ENCODE measurements at regions not wholly inside any gene's neighbourhood (a gene's known extent, or its start where the extent isn't known, plus 50 kb on each side); places are given as distances from the start of the nearest gene placed in this dataset.

DNA sequence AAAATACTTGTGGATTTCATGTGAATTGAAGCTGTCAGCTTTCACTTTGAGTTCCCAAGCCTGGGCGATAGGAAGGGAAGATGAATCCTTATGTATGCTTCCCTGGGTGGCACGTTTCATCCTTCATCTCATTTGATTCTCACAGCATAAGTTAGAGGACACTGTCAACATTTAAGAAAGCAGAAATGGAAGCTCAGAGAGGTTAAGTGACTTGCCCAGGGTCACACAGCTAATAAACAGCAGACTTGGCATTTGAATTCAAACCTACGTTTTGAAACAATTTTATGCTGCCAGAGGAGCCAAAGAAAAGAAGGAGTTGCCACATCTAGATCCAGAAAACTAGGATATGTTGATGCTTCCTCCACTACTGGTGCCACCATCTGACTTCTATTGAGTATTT is 108.3 kb upstream of the GPR139 start:
- H3K9me3 ChIP-seq = no peaks in the 10 kb centered on the region
- TF ChIP-seq, protein P1, sequence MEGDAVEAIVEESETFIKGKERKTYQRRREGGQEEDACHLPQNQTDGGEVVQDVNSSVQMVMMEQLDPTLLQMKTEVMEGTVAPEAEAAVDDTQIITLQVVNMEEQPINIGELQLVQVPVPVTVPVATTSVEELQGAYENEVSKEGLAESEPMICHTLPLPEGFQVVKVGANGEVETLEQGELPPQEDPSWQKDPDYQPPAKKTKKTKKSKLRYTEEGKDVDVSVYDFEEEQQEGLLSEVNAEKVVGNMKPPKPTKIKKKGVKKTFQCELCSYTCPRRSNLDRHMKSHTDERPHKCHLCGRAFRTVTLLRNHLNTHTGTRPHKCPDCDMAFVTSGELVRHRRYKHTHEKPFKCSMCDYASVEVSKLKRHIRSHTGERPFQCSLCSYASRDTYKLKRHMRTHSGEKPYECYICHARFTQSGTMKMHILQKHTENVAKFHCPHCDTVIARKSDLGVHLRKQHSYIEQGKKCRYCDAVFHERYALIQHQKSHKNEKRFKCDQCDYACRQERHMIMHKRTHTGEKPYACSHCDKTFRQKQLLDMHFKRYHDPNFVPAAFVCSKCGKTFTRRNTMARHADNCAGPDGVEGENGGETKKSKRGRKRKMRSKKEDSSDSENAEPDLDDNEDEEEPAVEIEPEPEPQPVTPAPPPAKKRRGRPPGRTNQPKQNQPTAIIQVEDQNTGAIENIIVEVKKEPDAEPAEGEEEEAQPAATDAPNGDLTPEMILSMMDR (IDR thresholded peaks at IDR 0.05) = no peak
- TF ChIP-seq POLR2A (IDR thresholded peaks at IDR 0.05) = no peak
- DNase-seq = no peak
- intact Hi-C loops (cut with DNase I) = no loop called here
- no peaks in the 10 kb centered on the region for H3K36me3 ChIP-seq
- H3K4me1 ChIP-seq = no peaks in the 10 kb centered on the region
- 29 to 56% methylated on average over 3 of the region's 3 CpGs for WGBS, 2 donors
- peaks cover 0 to 10% (median 0%) of the 10 kb centered on the region in 4 donors for H3K27me3 ChIP-seq
- H3K4me3 ChIP-seq = no peak overlapping the region
- H3K27ac ChIP-seq = no peak overlapping the region

DNA sequence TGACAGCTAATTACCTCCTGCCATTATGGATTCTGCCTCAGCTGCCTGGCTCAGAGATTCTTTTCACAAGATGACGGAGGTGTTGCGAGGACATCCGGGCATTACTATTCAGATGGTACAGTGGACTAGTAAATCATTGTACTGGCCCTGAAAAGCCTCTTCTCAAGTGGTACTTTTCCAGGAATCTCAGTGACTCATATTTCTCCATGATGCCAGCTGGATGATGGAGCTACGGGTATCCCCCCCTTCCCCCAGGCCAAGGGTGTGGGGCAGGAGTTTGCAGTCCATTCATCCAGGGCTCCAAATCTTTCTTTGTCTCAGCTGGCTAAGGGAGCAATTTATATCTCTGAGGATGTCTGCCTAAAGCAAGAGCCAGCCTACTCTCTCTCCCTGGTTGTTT is 107.7 kb upstream of the GPR139 start:
- no peak overlapping the region for H3K27ac ChIP-seq
- peaks cover 0 to 15% (median 0%) of the 10 kb centered on the region in 4 donors for H3K27me3 ChIP-seq
- no peaks in the 10 kb centered on the region for H3K4me1 ChIP-seq
- H3K9me3 ChIP-seq = no peaks in the 10 kb centered on the region
- 51 to 79% methylated on average over 4 of the region's 4 CpGs for WGBS, 2 donors
- TF ChIP-seq POLR2A (IDR thresholded peaks at IDR 0.05) = no peak
- TF ChIP-seq, protein P1 (IDR thresholded peaks at IDR 0.05) = no peak
- intact Hi-C loops (cut with DNase I) = no loop called here
- no peak overlapping the region for H3K4me3 ChIP-seq
- no peak for DNase-seq
- no peaks in the 10 kb centered on the region for H3K36me3 ChIP-seq

DNA sequence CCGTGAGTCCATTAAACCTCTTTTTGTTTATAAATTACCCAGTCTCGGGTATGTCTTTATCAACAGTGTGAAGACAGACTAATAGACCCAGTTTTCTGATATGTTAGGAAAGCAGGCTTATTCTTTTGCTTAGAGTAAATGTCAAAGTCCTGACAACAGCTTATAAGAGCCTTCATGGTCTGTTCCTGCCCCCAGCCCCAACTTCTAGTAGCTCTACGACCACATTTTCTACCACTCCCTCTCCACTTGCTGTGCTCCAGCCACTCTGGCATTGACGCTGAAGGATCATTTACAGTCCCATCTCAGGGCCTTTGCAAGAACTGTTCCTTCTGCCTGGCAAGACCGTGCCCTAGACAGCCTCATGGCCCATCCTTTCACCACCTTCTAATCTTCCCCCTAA is 104.6 kb upstream of the GPR139 start:
- Histone ChIP-seq H3K27ac (no peak overlapping the region), H3K36me3 (no peaks in the 10 kb centered on the region), H3K4me3 (no peak overlapping the region), H3K27me3 (peaks cover 0 to 17% (median 0%) of the 10 kb centered on the region in 4 donors), H3K9me3 (no peaks in the 10 kb centered on the region), H3K4me1 (no peaks in the 10 kb centered on the region)
- 62 to 64% methylated on average over 5 of the region's 5 CpGs for WGBS, 2 donors
- no peak for TF ChIP-seq POLR2A (IDR thresholded peaks at IDR 0.05)
- TF ChIP-seq, protein P1 (IDR thresholded peaks at IDR 0.05) = no peak
- no peak for DNase-seq
- intact Hi-C loops (cut with DNase I) = no loop called here

DNA sequence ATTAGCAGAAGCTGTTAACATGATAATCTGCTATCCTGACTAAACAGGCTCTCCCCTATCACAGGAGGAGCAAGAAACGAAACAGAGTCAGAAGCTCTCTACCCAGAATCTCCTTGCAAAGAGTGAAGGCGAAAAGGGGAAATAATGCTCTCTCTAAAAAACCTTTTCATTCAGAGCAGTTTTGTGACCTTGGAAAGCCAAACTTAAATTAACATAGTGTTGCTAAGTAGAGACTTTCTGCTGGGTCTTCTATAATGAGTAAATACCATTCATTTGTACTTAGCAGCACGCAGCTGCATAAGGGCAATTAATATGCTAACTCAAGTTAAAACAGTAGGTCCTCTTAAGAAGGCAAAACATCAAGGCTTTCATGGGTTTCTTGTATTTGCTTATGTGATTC is 101.7 kb upstream of the GPR139 start:
- Histone ChIP-seq H3K9me3 (no peaks in the 10 kb centered on the region), H3K27ac (no peak overlapping the region), H3K4me3 (no peak overlapping the region), H3K36me3 (no peaks in the 10 kb centered on the region), H3K4me1 (no peaks in the 10 kb centered on the region), H3K27me3 (peaks cover 0 to 17% (median 0%) of the 10 kb centered on the region in 4 donors)
- intact Hi-C loops (cut with DNase I) = no loop called here
- TF ChIP-seq, protein P1 (IDR thresholded peaks at IDR 0.05) = no peak
- TF ChIP-seq POLR2A (IDR thresholded peaks at IDR 0.05) = no peak
- WGBS, 2 donors = 16 to 22% methylated on average over 3 of the region's 3 CpGs
- no peak for DNase-seq

DNA sequence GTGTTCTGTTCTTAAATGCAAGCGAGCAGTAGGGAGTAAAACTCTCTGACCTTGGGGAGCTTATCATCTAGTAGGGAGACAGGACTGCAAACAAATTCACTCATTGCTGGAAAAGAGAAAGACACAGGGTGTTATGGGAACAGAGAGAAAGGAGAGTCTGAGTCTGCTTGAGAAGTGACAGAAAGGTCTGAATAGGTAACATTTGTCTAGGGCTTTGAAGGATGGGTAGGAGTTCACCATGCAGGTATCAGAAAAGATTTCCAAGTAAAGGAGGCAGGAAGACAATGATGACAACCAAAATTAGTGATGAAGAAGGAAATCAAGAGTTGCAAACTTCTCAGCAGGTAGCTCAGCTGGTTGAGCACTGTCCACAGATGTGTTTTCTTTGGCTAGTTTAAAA is 93.6 kb upstream of the GPR139 start:
- Histone ChIP-seq H3K36me3 (no peaks in the 10 kb centered on the region), H3K27me3 (peaks cover 0 to 10% (median 0%) of the 10 kb centered on the region in 4 donors), H3K27ac (no peak overlapping the region), H3K4me3 (no peak overlapping the region), H3K9me3 (no peaks in the 10 kb centered on the region), H3K4me1 (no peaks in the 10 kb centered on the region)
- 71 to 89% methylated on average over 1 of the region's 1 CpG for WGBS, 2 donors
- TF ChIP-seq POLR2A (IDR thresholded peaks at IDR 0.05) = no peak
- TF ChIP-seq, protein P1 (IDR thresholded peaks at IDR 0.05) = no peak
- no peak for DNase-seq
- intact Hi-C loops (cut with DNase I) = no loop called here

Measured in esophagus squamous epithelium (tissue), 5 donors.